PC-3 (cell line): ENCODE measurements at regions not wholly inside any gene's neighbourhood (a gene's known extent, or its start where the extent isn't known, plus 50 kb on each side); places are given as distances from the start of the nearest gene placed in this dataset.

Experiments used
- CTCF ChIP-seq: fragments of 300-600 bp; sonication (generic); conservative IDR thresholded peaks from 2 replicates; pipeline ENCODE4 v1.5.1; 2017; ENCODE audit warnings: antibody characterized with exemption, low read depth, mild to moderate bottlenecking, low read length
- EZH2phosphoT487 ChIP-seq: fragments of 300-600 bp; sonication (generic); IDR thresholded peaks from 2 replicates; pipeline ENCODE4 v1.6.1; 2018; ENCODE audit warnings: mild to moderate bottlenecking, antibody characterized with exemption, low read length, borderline replicate concordance

- TF ChIP-seq CTCF (no peak), EZH2phosphoT487 (no peak)
These were observed 221.8 kb upstream of the CHRM3 start for GRCh38 chr1:239164451-239165180.
